ENCODE measurements at regions not wholly inside any gene's neighbourhood (a gene's known extent, or its start where the extent isn't known, plus 50 kb on each side); places are given as distances from the start of the nearest gene placed in this dataset.

DNA sequence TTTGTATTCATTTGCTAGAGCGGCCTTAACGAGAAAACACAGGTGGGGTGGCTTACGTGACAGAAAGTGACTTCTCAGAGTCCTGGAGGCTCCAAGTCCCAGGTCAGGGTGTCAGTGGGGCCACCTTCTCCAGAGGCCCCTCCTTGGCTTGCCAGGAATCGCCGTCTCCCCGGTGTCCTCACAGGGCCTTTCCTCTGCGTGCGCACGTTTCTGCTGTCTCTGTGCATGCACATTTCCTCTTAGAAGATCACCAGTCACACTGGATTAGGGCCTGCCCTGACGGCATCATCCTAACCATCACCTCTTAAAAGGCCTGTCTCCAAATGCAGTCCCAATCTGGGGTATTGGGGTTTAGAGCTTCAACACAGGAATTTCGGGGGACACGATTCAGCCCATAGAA, 63.8 kb upstream of the HELT start:
- WGBS (ENCODE audit: insufficient coverage), result 85% methylated on average over 8 of the region's 12 CpGs
- Histone ChIP-seq H3K27me3 (replicated peaks in 1 of 2; ENCODE audit: control insufficient read depth in 2 of 2, extremely low read depth in 1 of 2, insufficient read depth in 2 of 2, low read length in 1 of 2) (peaks cover 0 to 22% of the 10 kb centered on the region in 2 experiments), H3K36me3 (ENCODE audit: control insufficient read depth in 2 of 2, extremely low read depth in 1 of 2, insufficient read depth in 1 of 2, low read length in 1 of 2) (no peaks in the 10 kb centered on the region), H3K4me3 (ENCODE audit: control insufficient read depth in 1 of 2, extremely low read depth in 1 of 2, low read length in 1 of 2) (no peak overlapping the region), H3K27ac (ENCODE audit: low read length) (no peak overlapping the region), H3K9me3 (no peaks in the 10 kb centered on the region), H3K4me1 (ENCODE audit: control insufficient read depth in 1 of 2, extremely low read depth in 1 of 2, insufficient read depth in 2 of 2, low read length in 2 of 2) (no peaks in the 10 kb centered on the region)
- ATAC-seq (replicated peaks in 1 of 4), result no peak
- H3K4me1 Mint-ChIP-seq, result peaks cover 0 to 6% (median 2%) of the 10 kb centered on the region in 3 donors
- DNase-seq, result no peak
- H3K27me3 Mint-ChIP-seq, result peaks cover 12 to 14% of the 10 kb centered on the region in 2 donors
- no peak overlapping the region for H3K27ac Mint-ChIP-seq
- no peaks in the 10 kb centered on the region for H3K36me3 Mint-ChIP-seq
- ChIA-PET POLR2A (no interaction called here), CTCF (no interaction called here)
- H3K9me3 Mint-ChIP-seq, result no peaks in the 10 kb centered on the region
- no peak overlapping the region for H3K4me3 Mint-ChIP-seq

DNA sequence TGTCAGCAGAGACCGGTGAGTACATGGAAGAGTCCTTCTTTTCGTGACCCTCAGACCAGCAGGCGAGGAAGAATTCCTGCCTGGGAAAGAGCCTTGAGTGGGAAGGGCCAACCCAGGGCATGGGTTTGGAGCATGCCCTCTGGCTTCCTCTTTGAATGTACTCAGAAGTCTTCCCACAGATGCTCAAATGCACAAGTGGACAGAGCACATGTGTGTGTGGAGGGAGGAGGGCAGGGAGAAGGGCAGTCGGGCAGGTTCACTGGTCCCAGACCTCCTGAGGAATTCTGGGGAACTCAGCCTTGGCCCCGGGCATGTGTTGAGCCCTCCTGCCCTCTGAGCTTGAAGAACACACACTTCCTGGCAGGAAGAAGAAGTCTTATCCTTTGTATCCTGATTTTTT, 63.2 kb upstream of the HELT start:
- H3K4me3 ChIP-seq (ENCODE audit: control insufficient read depth in 1 of 2, extremely low read depth in 1 of 2, low read length in 1 of 2), result no peak overlapping the region
- no peaks in the 10 kb centered on the region for H3K9me3 ChIP-seq
- Mint-ChIP-seq H3K27ac (no peak overlapping the region), H3K36me3 (no peaks in the 10 kb centered on the region), H3K9me3 (no peaks in the 10 kb centered on the region), H3K4me1 (peaks cover 0 to 6% (median 2%) of the 10 kb centered on the region in 3 donors), H3K27me3 (peaks cover 9 to 12% of the 10 kb centered on the region in 2 donors), H3K4me3 (no peak overlapping the region)
- no peaks in the 10 kb centered on the region for H3K36me3 ChIP-seq (ENCODE audit: control insufficient read depth in 2 of 2, extremely low read depth in 1 of 2, insufficient read depth in 1 of 2, low read length in 1 of 2)
- no peak overlapping the region for H3K27ac ChIP-seq (ENCODE audit: low read length)
- ChIA-PET POLR2A (interaction anchor here in 1 of 2 donors (0.6 kb wide), 1 partner anchor 230 kb away, joined by 3 read pairs; no protein-coding TSS in a partner anchor), CTCF (no interaction called here)
- no peak for DNase-seq
- H3K27me3 ChIP-seq (replicated peaks in 1 of 2; ENCODE audit: control insufficient read depth in 2 of 2, extremely low read depth in 1 of 2, insufficient read depth in 2 of 2, low read length in 1 of 2), result peaks cover 0 to 21% of the 10 kb centered on the region in 2 experiments
- H3K4me1 ChIP-seq (ENCODE audit: control insufficient read depth in 1 of 2, extremely low read depth in 1 of 2, insufficient read depth in 2 of 2, low read length in 2 of 2), result no peaks in the 10 kb centered on the region
- 92% methylated on average over 3 of the region's 5 CpGs for WGBS (ENCODE audit: insufficient coverage)
- ATAC-seq (replicated peaks in 1 of 4), result no peak

DNA sequence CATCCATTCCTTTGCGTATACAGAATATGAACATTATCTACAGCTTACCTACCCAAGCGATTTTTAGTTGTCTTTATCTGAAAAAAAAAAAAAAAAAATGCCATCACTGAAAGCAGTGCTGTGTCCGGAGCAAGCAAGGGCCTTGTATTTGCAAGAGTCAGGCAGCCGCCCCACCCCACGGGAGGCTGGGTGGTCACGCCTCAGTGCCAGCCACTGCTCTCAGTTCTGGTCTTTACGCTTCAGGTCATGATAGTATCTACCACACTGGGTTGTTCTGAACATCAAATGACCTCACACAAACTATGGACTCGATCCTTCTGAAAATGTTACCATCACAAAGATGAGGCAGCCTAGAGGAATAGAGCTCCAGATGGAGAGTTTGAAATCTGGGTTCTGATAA, 62.7 kb upstream of the HELT start:
- WGBS (ENCODE audit: insufficient coverage), result 100% methylated on average over 4 of the region's 8 CpGs
- no peak overlapping the region for H3K27ac Mint-ChIP-seq
- no peak overlapping the region for H3K4me3 Mint-ChIP-seq

DNA sequence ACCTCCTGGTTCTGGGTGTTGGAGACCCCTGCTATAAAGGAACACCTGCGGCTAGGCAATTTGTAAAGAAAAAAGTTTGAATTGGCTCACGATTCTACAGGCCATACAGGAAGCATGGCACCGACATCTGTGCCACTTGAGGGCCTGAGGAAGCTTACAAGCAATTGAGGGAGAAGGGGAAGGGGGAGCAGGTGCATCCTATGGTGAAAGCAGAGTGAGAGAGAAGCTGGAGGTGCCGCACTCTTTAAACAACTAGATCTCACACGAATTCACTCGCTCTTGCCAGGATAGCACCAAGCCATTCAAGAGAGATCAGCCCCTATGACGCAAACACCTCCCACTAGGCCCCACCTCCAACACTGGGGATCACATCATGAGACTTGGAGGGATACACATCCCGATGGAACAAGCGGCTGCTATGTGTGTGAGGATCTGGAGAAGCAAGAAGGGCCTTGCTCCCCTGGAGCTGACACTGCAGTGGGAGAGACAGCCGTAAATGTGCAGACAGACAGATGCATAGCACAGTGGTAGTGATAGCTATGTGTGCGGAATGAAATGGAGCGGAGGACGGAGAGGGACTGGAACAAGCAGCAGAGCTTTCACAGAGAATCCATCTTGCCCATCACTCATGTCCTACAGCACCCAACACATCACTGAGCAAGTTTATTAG, 60.7 kb upstream of the HELT start:
- ATAC-seq (replicated peaks in 1 of 4), result no peak
- Histone ChIP-seq H3K4me1 (ENCODE audit: control insufficient read depth in 1 of 2, extremely low read depth in 1 of 2, insufficient read depth in 2 of 2, low read length in 2 of 2) (no peaks in the 10 kb centered on the region), H3K36me3 (ENCODE audit: control insufficient read depth in 2 of 2, extremely low read depth in 1 of 2, insufficient read depth in 1 of 2, low read length in 1 of 2) (no peaks in the 10 kb centered on the region), H3K4me3 (ENCODE audit: control insufficient read depth in 1 of 2, extremely low read depth in 1 of 2, low read length in 1 of 2) (no peak overlapping the region), H3K27me3 (replicated peaks in 1 of 2; ENCODE audit: control insufficient read depth in 2 of 2, extremely low read depth in 1 of 2, insufficient read depth in 2 of 2, low read length in 1 of 2) (peaks cover 0 to 16% of the 10 kb centered on the region in 2 experiments), H3K27ac (ENCODE audit: low read length) (no peak overlapping the region), H3K9me3 (no peaks in the 10 kb centered on the region)
- Mint-ChIP-seq H3K36me3 (no peaks in the 10 kb centered on the region), H3K27me3 (peaks cover 4 to 8% of the 10 kb centered on the region in 2 donors), H3K4me3 (no peak overlapping the region), H3K27ac (no peak overlapping the region), H3K9me3 (no peaks in the 10 kb centered on the region), H3K4me1 (peaks cover 0 to 6% (median 2%) of the 10 kb centered on the region in 3 donors)
- no peak for DNase-seq
- ChIA-PET CTCF (interaction anchor here (0.5 to 0.6 kb wide), 2 partner anchors 17 to 638 kb away, joined by 4 to 8 read pairs; no protein-coding TSS in a partner anchor), POLR2A (no interaction called here)
- 83% methylated on average over 1 of the region's 13 CpGs for WGBS (ENCODE audit: insufficient coverage)

More for the DNA sequence above, 62.7 kb upstream of the HELT start:
- ATAC-seq (replicated peaks in 1 of 4) (no peak), DNase-seq (no peak)
- peaks cover 0 to 18% of the 10 kb centered on the region in 2 experiments for H3K27me3 ChIP-seq (replicated peaks in 1 of 2; ENCODE audit: control insufficient read depth in 2 of 2, extremely low read depth in 1 of 2, insufficient read depth in 2 of 2, low read length in 1 of 2)
- no peak overlapping the region for H3K27ac ChIP-seq (ENCODE audit: low read length)
- POLR2A ChIA-PET, result interaction anchor here in 1 of 2 donors (0.6 kb wide), 1 partner anchor 231 kb away, joined by 3 read pairs; no protein-coding TSS in a partner anchor
- no peaks in the 10 kb centered on the region for H3K4me1 ChIP-seq (ENCODE audit: control insufficient read depth in 1 of 2, extremely low read depth in 1 of 2, insufficient read depth in 2 of 2, low read length in 2 of 2)
- Mint-ChIP-seq H3K9me3 (no peaks in the 10 kb centered on the region), H3K4me1 (peaks cover 0 to 6% (median 2%) of the 10 kb centered on the region in 3 donors), H3K27me3 (peaks cover 9 to 12% of the 10 kb centered on the region in 2 donors), H3K36me3 (no peaks in the 10 kb centered on the region)
- no peaks in the 10 kb centered on the region for H3K36me3 ChIP-seq (ENCODE audit: control insufficient read depth in 2 of 2, extremely low read depth in 1 of 2, insufficient read depth in 1 of 2, low read length in 1 of 2)
- no peak overlapping the region for H3K4me3 ChIP-seq (ENCODE audit: control insufficient read depth in 1 of 2, extremely low read depth in 1 of 2, low read length in 1 of 2)
- no peaks in the 10 kb centered on the region for H3K9me3 ChIP-seq
- CTCF ChIA-PET, result no interaction called here

DNA sequence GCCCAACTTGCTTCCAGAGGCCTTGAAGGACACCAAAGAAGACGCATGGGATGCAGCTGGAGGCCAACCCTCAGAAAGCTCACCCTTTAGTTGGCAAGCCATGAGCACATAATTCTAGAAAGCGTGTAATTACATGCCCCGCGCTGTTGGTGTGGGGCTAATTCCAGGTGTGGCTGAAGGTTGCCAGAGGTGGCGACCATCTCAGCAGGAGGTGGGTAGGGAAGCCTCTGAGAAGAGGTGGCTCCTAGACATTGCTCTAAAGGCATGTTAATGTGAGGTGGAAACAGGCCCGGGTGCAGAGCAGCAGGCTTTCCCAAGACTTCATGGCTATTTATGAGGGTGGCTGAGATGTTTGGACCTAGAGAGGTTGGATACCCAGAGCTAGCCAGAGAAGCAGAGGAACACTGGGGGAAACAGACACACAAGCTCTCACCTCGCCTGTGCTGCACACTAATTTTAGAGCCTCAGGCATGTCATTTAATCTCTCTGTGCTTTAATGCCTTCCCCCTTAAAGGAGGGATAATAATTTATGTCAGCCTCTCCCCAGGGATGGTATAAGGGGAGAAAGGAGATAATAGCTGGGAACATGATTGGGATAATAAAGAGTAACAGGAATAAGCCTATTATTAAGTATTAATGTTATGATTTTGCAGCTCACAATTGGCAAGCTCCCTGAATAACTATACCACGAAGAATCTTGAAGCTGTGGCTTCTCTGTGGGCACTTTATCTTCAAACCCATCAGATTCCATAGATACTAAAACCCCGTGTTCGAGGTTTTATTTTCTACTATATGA, 60.0 kb upstream of the HELT start:
- H3K9me3 ChIP-seq, result no peaks in the 10 kb centered on the region
- ATAC-seq (replicated peaks in 1 of 4) (no peak), DNase-seq (no peak)
- H3K4me3 Mint-ChIP-seq, result no peak overlapping the region
- CTCF ChIA-PET, result no interaction called here
- H3K36me3 Mint-ChIP-seq, result no peaks in the 10 kb centered on the region
- WGBS (ENCODE audit: insufficient coverage), result 79% methylated on average over 4 of the region's 10 CpGs
- no peak overlapping the region for H3K27ac Mint-ChIP-seq
- peaks cover 0 to 13% of the 10 kb centered on the region in 2 experiments for H3K27me3 ChIP-seq (replicated peaks in 1 of 2; ENCODE audit: control insufficient read depth in 2 of 2, extremely low read depth in 1 of 2, insufficient read depth in 2 of 2, low read length in 1 of 2)
- H3K4me3 ChIP-seq (ENCODE audit: control insufficient read depth in 1 of 2, extremely low read depth in 1 of 2, low read length in 1 of 2), result no peak overlapping the region
- no peaks in the 10 kb centered on the region for H3K4me1 ChIP-seq (ENCODE audit: control insufficient read depth in 1 of 2, extremely low read depth in 1 of 2, insufficient read depth in 2 of 2, low read length in 2 of 2)
- no peaks in the 10 kb centered on the region for H3K9me3 Mint-ChIP-seq
- no peaks in the 10 kb centered on the region for H3K36me3 ChIP-seq (ENCODE audit: control insufficient read depth in 2 of 2, extremely low read depth in 1 of 2, insufficient read depth in 1 of 2, low read length in 1 of 2)
- H3K27me3 Mint-ChIP-seq, result peaks cover 4 to 6% of the 10 kb centered on the region in 2 donors
- H3K4me1 Mint-ChIP-seq, result peaks cover 0 to 6% (median 2%) of the 10 kb centered on the region in 3 donors
- H3K27ac ChIP-seq (ENCODE audit: low read length), result no peak overlapping the region
- POLR2A ChIA-PET, result interaction anchor here in 1 of 2 donors (0.6 kb wide), 1 partner anchor 527 kb away, joined by 5 read pairs; no protein-coding TSS in a partner anchor

DNA sequence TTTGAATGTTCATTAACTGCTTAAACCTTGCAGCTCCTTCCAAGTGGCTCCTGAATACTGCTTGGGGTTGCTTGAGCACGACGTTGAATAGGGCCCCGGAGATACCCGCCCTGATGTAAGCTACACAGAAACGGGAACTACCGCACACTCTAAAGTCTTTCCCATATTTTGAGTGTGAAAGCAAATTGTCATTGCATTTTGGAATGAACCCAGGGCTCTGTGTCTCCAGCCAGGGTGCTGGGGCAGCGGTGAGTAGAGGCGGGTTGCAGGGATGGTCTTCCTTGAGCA, 59.4 kb upstream of the HELT start:
- H3K4me1 Mint-ChIP-seq, result peaks cover 0 to 6% (median 2%) of the 10 kb centered on the region in 3 donors
- no peaks in the 10 kb centered on the region for H3K4me1 ChIP-seq (ENCODE audit: control insufficient read depth in 1 of 2, extremely low read depth in 1 of 2, insufficient read depth in 2 of 2, low read length in 2 of 2)
- no peak overlapping the region for H3K4me3 Mint-ChIP-seq
- H3K36me3 ChIP-seq (ENCODE audit: control insufficient read depth in 2 of 2, extremely low read depth in 1 of 2, insufficient read depth in 1 of 2, low read length in 1 of 2), result no peaks in the 10 kb centered on the region
- H3K27me3 Mint-ChIP-seq, result peaks cover 4% of the 10 kb centered on the region in 2 donors
- no peaks in the 10 kb centered on the region for H3K9me3 ChIP-seq
- 45% methylated on average over 2 of the region's 8 CpGs for WGBS (ENCODE audit: insufficient coverage)
- H3K27ac ChIP-seq (ENCODE audit: low read length), result no peak overlapping the region
- no peak overlapping the region for H3K4me3 ChIP-seq (ENCODE audit: control insufficient read depth in 1 of 2, extremely low read depth in 1 of 2, low read length in 1 of 2)
- no peaks in the 10 kb centered on the region for H3K9me3 Mint-ChIP-seq
- H3K27ac Mint-ChIP-seq, result no peak overlapping the region
- ChIA-PET POLR2A (interaction anchor here in 1 of 2 donors (0.6 kb wide), 1 partner anchor 527 kb away, joined by 5 read pairs; no protein-coding TSS in a partner anchor), CTCF (no interaction called here)
- H3K36me3 Mint-ChIP-seq, result no peaks in the 10 kb centered on the region
- H3K27me3 ChIP-seq (replicated peaks in 1 of 2; ENCODE audit: control insufficient read depth in 2 of 2, extremely low read depth in 1 of 2, insufficient read depth in 2 of 2, low read length in 1 of 2), result peaks cover 0 to 12% of the 10 kb centered on the region in 2 experiments
- DNase-seq (no peak), ATAC-seq (replicated peaks in 1 of 4) (no peak)
